HFFc6 (cell line): ENCODE measurements at regions not wholly inside any gene's neighbourhood (a gene's known extent, or its start where the extent isn't known, plus 50 kb on each side); places are given as distances from the start of the nearest gene placed in this dataset.

ENCODE experiments used
- DNase-seq: peaks from one replicate; pipeline ENCODE4 v3.0.0-alpha.2; 2018
- H3K27ac Mint-ChIP-seq: 2 replicates; pipeline ENCODE4 v1.8.0; 2020; ENCODE audit warnings: mild to moderate bottlenecking, mixed read lengths
- H3K27me3 Mint-ChIP-seq: 2 replicates; pipeline ENCODE4 v1.8.0; 2021; ENCODE audit warnings: mild to moderate bottlenecking, moderate library complexity, mixed read lengths; ENCODE audit not compliant: insufficient read depth
- H3K36me3 Mint-ChIP-seq: 2 replicates; pipeline ENCODE4 v1.8.0; 2021; ENCODE audit warnings: low read depth, mixed read lengths
- H3K4me1 Mint-ChIP-seq: 2 replicates; pipeline ENCODE4 v1.8.0; 2020; ENCODE audit warnings: low read depth, mixed read lengths
- H3K4me3 Mint-ChIP-seq: 2 replicates; pipeline ENCODE4 v1.8.0; 2020; ENCODE audit warnings: mild to moderate bottlenecking, moderate library complexity, mixed read lengths
- H3K9me3 Mint-ChIP-seq: 2 replicates; pipeline ENCODE4 v1.8.0; 2020; ENCODE audit warnings: mild to moderate bottlenecking, mixed read lengths
- CTCF ChIP-seq: fragments of 200-600 bp; sonication (generic); IDR thresholded peaks from 2 replicates; pipeline ENCODE4 v1.5.0; 2021; ENCODE audit warnings: antibody characterized with exemption, mild to moderate bottlenecking

GRCh38 chr5:56601641-56602071 lies 213.7 kb upstream of the MAP3K1 start:
- Mint-ChIP-seq H3K27me3 (no peaks in the 10 kb centered on the region; the same call in none of the 2 replicates), H3K4me1 (peaks cover under 1% of the 10 kb centered on the region), H3K9me3 (no peaks in the 10 kb centered on the region), H3K4me3 (no peak overlapping the region), H3K36me3 (no peaks in the 10 kb centered on the region), H3K27ac (no peak overlapping the region)
- no peak for TF ChIP-seq CTCF
- DNase-seq: no peak

GRCh38 chr5:56598941-56599340 lies 216.4 kb upstream of the MAP3K1 start:
- Mint-ChIP-seq H3K4me3 (no peak overlapping the region), H3K36me3 (no peaks in the 10 kb centered on the region), H3K27me3 (peaks cover 2% of the 10 kb centered on the region), H3K4me1 (no peaks in the 10 kb centered on the region), H3K9me3 (no peaks in the 10 kb centered on the region), H3K27ac (no peak overlapping the region)
- TF ChIP-seq CTCF: no peak
- DNase-seq: no peak

- no peaks in the 10 kb centered on the region for H3K4me1 Mint-ChIP-seq
- H3K4me3 Mint-ChIP-seq: no peak overlapping the region
- H3K27me3 Mint-ChIP-seq: peaks cover 7% of the 10 kb centered on the region
- no peaks in the 10 kb centered on the region for H3K9me3 Mint-ChIP-seq
- H3K27ac Mint-ChIP-seq: no peak overlapping the region
- TF ChIP-seq CTCF: no peak
- no peaks in the 10 kb centered on the region for H3K36me3 Mint-ChIP-seq
- no peak for DNase-seq
These were observed 219.2 kb upstream of the MAP3K1 start for GRCh38 chr5:56596155-56596554.

GRCh38 chr5:56595566-56595965 lies 219.8 kb upstream of the MAP3K1 start:
- no peak for TF ChIP-seq CTCF

GRCh38 chr5:56594792-56595191 lies 220.6 kb upstream of the MAP3K1 start:
- Mint-ChIP-seq H3K4me1 (no peaks in the 10 kb centered on the region), H3K27me3 (peaks cover 7% of the 10 kb centered on the region), H3K36me3 (no peaks in the 10 kb centered on the region), H3K27ac (no peak overlapping the region), H3K4me3 (no peak overlapping the region), H3K9me3 (no peaks in the 10 kb centered on the region)
- no peak for DNase-seq
- TF ChIP-seq CTCF: no peak

More at GRCh38 chr5:56595566-56595965, 219.8 kb upstream of the MAP3K1 start:
- no peaks in the 10 kb centered on the region for H3K9me3 Mint-ChIP-seq
- peaks cover 7% of the 10 kb centered on the region for H3K27me3 Mint-ChIP-seq
- H3K36me3 Mint-ChIP-seq: no peaks in the 10 kb centered on the region
- no peaks in the 10 kb centered on the region for H3K4me1 Mint-ChIP-seq
- DNase-seq: no peak
- no peak overlapping the region for H3K27ac Mint-ChIP-seq
- H3K4me3 Mint-ChIP-seq: no peak overlapping the region

- no peak overlapping the region for H3K4me3 Mint-ChIP-seq
- no peak for TF ChIP-seq CTCF
- peaks cover 17% of the 10 kb centered on the region for H3K27me3 Mint-ChIP-seq
- DNase-seq: no peak
- H3K27ac Mint-ChIP-seq: no peak overlapping the region
- H3K9me3 Mint-ChIP-seq: no peaks in the 10 kb centered on the region
- no peaks in the 10 kb centered on the region for H3K36me3 Mint-ChIP-seq
- peaks cover 2% of the 10 kb centered on the region; the same call in 1 of the 2 replicates for H3K4me1 Mint-ChIP-seq
These were observed 224.3 kb upstream of the MAP3K1 start for GRCh38 chr5:56591081-56591480.
